ENCODE measurements at regions not wholly inside any gene's neighbourhood (a gene's known extent, or its start where the extent isn't known, plus 50 kb on each side); places are given as distances from the start of the nearest gene placed in this dataset.
"Not testable (repeated sequence)": the region's sequence is repeated elsewhere in the genome, so short reads cannot be mapped to it uniquely, and the experiment has no call there.

DNA sequence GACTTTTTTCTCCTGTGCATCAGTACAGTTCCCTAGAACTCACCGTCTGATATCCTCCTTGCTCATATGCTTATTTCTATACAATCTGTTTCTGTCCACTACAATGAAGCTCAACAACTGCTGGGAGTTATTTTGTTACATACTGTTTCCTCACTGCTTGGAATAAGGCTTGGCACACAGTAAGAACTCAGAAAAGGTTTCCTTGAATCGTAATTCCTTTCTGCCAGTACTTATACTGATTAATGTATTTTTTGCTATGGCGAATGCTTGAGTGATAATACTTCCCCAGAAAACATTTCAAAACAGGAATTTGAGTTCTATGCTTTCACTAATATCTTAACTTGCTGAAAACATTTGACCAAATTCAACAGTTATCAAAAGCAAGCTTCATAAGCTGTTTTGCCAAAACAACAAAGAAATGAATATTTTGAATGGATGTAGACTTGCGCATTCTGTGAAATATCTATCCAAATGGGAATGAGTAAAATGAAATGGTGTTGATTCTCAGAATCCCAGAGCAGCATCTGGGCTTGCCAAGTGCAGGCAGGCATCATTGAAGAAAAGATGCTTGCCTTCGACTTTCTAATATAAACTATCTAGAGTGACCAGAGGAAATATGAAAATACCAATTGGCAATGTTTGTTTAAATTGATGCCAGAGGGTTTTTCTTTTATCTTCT is 286.3 kb downstream of the RAP2B start:
- no peak for DNase-seq

DNA sequence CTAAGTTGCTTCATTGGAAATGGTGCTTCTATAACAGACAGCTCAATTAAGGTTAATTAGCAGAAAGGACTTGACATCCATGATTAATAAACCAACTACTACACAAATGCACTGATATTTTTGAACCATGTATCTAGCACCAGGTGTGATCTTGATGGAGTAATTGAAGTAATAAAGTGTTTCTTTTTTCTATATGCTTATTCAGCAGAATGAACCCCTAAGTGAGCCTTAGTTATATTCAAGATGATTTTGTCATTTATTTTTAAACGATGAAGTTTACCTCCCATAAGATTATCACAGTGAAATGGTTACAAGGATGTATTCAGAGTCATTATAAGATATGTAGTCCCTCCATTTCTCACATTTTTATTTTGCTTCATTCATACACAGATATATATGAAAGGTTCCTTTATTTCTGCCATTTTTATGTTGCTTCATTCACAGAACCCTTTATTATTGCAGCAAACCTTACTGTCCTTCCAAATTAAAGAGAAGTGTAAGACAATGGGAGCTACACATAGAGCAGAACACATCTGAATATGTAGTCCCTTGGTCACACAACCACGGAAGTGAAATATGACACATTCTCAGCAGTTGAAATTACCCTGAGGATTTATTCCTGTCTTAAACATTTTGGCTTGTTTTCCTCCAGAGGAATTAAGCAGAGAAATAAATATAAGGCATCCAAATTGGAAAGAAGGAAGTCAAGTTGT is 295.0 kb downstream of the RAP2B start:
- DNase-seq: no peak

DNA sequence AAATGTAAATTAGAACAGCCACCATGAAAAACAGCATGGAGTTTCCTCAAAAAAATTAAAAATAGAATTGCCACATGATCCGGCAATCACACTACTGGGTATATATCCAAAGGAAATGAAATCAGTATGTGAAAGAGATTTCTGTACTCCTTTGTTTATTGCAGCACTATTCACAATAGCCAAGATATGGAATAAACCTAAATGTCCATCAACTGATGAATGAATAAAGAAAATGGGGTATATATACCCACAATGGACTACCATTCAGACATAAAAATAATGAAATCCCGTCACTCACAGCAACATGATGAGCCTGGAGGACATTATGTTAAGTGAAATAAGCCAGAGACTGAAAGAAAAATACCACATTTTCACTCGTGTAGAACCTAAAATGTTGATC is 296.9 kb downstream of the RAP2B start:
- no peak for DNase-seq

DNA sequence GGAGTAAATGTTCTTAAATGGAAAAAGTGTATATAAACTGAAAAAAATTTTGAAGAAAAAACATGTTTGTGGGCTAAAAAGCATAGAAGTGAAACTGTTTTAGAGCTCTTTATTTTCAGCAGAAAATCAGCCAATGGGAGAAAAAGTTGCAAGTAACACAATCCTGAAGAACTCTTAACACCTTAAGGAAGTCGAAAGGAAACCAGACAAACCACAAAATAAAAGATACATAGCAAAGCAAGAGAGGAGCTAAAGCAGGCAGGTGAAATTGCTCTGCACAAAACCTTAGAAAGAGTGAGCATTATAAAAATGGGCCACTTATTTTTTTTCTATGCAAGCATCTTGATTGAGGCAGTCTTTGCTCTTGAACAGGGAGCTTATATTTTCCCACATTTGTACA is 300.5 kb downstream of the RAP2B start:
- DNase-seq: no peak

DNA sequence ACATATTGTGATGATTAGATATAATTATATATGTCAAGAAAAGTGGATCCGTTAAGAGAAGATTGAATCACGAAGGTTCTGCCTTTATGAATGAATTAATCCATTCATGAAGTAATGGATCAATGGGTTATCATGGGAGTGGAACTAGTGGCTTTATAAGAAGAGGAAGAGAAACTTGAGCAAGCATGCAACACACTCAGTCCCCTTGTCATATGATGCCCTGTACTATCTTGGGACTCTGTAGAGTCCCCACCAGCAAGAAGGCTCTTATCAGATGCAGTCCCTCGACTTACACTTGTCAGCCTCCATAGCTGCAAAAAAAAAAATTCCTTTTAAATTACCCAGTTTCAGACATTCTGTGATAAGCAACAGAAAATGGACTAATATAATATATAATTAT is 301.9 kb downstream of the RAP2B start:
- DNase-seq: no peak

DNA sequence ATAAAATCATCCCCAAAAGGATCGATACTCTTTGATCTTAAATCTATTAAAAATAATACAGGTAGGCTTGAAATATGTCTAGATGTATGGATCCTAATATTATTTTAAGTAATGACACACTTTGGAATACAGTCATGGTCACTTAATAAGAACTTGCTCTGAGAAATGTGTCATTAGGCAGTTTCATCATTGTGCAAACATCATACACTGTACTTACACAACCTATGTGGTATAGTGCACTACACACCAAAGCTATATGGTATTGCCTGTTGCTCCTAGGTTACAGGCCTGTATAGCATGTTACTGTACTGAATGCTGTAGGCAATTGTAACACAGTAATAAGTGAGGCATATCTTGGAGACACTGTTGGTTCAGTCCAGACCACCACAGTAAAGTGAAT is 307.1 kb downstream of the RAP2B start:
- no peak for DNase-seq

DNA sequence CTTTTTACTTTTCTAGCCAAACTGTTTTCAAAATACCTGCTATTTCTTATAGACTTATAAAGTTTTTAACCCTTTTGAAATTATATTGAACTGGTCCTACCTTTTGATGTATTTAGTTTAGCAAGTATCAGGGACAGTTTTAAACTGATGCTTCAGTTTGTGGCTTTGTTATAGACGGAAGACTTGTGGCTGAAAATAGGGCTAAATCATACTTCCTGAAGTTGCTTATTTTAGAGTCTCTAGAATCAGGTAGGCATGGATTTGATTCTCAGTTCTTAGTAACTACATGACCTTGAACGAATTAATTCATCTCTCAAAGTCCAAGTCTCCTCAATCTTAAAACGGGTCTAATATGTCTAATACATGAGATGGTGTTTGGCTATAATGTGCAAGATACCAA is 322.8 kb downstream of the RAP2B start:
- DNase-seq: no peak

DNA sequence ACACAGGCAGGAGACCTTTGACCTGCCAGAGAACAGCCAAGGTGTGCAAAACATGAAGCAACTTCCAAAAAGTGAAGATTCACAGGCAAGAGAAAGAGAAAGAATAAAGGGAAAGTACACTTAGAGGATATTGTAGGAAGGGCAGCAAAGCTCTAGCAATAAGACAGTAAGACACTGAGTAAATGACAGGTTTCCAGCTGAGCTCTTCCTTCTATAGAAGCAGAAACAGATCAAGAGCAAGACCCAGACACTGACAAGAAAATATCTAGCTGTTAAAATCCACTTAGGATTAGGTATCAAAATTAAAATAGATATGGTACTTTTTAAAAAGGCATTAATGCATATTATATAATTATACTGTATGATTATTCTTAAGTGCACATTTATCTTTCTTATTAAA is 333.4 kb downstream of the RAP2B start:
- no peak for DNase-seq

DNA sequence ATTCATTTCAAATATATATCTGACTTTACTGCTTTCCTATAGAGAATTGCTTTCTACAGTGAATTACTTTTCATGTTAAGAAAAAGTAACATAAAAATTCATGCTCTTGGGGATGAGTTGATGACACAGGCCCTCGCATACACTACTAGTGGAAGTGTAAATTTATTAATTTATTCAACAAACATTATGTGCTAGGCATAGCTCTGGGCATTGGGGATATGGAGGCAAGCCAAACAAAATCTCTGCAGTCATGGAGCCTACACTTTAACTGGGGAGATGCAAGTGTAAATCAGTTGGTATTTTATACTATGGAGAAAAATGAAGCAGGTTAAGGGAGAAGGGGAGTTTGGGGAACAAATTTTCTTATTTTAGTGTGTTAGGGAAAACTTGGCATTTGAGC is 340.7 kb downstream of the RAP2B start:
- no peak for DNase-seq

DNA sequence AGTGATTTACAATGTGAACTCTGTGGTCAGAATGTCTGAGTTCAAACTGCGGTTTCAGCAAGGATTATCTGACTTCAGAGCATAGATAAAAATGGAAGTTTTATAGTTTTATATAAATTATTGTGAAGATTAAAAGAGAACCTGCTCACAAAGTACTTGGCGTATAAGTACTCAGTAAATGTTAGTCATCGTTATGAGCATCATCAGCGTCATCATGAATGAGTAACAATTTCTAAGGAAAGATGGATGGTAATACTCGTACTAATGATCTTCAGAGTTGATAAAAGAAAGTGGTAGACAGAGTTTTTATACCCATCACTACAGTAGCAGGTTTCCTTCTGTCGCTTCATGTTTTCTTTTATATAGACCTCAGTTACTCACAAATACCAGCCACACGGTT is 341.8 kb downstream of the RAP2B start:
- no peak for DNase-seq

DNA sequence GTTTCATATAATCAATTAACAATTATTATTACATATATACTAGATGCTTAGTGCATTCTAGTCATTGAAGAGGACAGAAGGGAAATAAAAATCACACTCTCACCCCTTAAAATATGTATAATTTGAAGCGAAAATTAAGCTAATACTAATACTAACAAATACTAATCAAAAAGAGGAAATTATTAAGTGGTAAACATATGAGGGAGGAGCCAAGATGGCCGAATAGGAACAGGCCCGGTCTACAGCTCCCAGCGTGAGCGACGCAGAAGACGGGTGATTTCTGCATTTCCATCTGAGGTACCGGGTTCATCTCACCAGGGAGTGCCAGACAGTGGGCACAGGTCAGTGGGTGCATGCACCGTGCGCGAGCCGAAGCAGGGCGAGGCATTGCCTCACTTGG is 344.2 kb downstream of the RAP2B start:
- not testable (repeated sequence) for DNase-seq

DNA sequence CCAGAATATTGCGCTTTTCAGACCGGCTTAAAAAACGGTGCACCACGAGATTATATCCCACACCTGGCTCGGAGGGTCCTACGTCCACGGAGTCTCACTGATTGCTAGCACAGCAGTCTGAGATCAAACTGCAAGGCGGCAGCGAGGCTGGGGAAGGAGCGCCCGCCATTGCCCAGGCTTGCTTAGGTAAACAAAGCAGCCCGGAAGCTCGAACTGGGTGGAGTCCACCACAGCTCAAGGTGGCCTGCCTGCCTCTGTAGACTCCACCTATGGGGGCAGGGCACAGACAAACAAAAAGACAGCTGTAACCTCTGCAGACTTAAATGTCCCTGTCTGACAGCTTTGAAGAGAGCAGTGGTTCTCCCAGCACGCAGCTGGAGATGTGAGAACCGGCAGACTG is 344.7 kb downstream of the RAP2B start:
- not testable (repeated sequence) for DNase-seq

DNA sequence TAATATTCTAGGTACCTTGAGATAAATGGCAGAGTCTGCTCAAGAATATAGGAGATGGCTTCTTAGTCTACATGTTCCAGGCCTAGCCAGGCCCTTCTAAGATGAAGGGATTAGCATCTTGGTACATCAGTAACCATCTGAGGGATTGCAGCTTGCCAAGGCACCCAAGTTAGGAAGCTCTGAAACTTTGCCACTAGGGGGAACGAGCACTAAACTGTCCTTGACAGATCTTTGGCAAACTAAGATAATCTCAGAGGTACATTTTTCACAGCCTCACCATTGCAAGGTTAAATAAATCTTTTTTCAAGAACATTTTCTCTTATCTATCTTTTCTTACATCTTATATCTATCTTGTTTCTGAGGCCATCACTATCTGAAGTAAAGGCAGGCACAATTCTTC is 351.2 kb downstream of the RAP2B start:
- peak; percentile 27 for DNase-seq

DNA sequence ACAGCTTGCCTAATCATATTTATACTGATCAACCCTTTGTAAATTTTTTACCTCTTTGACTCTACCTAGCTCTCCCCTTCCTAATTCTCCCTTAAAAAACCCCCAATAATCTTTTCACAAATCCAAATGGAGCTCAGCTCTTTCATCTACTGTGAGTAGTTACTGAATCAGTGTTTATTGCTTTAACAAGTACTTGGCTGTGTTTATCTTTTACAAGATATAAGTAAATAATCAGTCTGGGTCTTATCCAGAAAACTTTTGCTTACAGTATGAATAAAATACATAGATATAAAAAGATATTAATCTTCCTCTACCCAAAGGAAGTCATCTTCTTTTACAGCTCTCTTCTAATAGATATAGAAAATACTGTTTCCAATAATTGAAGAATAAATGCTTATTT is 366.4 kb downstream of the RAP2B start:
- no peak for DNase-seq

DNA sequence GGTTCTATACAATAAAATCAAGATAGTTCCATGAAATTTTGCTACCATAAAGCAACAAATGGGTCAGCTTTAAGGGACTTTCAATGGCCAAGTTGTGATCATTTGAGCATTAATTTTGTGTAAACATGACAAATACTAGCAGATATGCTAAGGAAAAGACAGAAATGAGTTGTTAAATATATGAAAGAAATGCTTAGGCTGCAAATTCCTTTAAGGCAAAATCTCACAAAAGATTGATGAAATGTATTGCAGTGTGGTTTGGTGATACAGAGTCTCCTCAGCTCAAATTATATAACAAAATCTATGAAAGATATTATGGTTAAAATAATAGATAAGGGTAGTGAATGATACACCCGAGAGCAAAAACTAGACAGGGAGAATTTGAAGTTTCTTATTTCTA is 377.2 kb downstream of the RAP2B start:
- no peak for DNase-seq

DNA sequence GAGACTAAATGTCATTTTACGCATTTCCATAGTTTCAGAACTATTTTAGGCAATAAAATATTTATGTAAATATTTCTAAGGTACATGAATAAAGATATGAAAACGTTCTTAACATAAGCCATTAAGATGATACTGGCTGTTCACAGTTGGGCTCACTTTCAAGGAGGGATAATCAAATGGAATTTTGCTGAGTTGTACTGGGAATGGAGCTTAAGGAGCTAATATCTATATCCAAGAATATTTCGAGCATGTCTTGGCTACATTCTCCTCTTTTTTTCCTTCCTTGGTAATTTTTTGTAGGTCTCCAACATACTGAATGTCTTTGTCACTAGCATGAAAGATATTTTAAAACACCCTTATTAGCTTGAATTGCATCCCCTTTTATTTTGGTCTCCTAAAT is 383.4 kb downstream of the RAP2B start:
- no peak for DNase-seq

DNA sequence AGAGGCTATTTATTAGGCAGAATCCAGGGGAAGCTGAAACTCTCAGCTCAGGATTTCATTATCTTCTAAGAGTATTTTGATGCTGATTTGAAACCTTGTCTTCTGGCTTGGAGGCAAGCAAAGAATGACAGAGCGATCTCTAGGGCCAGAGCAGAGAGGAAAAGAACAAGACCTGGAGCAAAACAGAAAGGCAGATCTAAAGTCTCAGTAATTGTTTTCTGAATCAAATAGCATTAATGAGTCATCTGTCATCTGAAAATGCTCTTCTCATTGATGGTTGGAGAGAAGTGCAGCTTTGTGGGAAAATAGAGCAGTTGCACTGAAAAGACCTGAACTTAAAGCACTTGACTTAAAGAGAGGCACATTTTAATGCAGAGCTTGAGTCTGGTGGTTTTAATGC is 385.9 kb downstream of the RAP2B start:
- DNase-seq: no peak

DNA sequence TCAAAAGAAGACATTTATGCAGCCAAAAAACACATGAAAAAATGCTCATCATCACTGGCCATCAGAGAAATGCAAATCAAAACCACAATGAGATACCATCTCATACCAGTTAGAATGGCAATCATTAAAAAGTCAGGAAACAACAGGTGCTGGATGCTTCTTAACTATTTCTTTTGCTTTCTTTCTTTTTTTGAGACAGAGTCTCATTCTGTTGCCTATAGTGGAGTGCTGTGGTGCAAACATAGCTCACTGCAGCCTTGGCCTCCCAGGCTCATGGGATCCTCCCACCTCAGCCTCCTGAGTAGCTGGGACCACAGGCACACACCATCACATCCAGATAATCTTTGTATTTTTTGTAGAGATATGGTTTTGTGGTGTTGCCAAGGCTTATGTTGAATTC is 387.7 kb downstream of the RAP2B start:
- not testable (repeated sequence) for DNase-seq

DNA sequence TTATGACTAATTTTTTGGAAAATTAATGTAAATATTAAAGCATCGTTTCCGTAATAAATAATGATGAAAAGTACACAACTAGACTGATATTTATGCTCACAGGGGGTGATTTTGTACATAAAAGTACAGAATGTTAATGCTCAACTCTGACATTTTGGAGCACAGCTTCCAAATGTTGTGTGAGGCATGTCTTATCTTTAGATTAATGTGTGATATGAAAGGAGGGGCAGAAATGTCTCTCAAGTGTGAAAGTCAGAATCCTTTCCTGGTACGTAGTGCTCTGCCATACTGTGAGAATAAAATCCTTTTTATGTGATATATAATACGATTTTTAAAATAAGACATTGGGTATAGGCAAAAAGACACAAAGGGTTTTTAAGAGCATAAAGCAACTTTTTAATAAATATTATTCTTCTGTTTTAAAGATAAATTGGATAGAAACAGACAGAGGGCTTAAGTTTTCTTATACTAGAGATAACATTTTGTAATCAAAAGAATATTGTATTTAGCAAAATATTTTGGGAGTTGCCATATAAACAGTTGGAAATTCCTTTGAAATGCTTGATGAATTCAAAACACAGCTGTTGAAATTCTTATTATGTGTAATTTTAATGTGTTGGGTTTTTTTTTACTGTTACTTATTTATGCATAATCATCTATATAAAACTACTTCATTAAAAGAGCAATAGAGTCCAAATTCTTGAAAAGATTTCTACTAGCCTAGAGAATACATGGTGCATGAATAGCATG is 389.7 kb downstream of the RAP2B start:
- DNase-seq: no peak

DNA sequence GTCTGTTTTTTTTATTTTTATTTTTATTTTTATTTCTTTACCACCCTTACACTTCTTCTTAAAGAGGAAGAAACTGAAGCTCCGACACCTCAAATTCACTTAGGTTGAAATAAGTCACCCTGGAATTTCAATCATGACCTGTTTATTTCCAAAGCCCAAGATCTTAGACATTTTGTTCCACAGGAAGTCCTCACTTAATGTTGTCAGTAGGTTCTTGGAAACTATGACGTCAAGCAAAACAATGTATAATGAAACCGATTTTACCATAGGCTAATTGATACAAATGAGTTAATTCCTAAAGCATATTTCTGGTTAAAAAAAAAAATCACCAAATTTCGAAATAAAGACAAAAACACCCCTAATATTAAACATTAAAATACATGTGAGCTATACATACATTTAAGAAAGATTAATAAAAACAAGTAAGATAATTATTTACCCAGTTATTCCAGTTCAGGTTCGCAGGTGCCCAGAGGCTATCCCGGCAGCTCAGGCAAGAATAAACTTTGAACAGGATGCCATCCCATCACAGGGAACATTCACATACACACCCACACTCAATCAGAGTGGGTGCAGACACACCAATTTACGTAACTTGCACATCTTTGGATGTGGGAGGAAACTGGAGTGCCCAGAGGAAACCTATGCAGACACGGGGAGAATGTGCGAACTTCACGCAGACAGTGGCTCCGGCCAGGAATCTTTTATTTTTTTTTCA is 391.0 kb downstream of the RAP2B start:
- no peak for DNase-seq

DNA sequence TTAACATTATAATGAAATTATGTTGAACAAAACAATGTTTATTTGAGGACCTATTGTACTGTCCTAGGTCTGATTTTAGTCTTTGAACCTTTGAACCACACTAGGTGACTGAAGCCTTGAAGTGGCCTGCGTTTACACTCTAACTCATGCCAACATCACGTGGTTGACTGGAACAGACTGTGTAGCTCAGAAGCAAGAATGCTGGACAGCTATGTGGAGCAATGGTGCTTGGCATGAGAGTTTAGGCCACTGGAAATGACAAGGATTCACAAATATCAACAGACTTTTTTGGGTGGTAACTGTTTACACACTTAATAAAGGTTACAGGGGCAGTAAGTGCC is 391.5 kb downstream of the RAP2B start:
- no peak for DNase-seq

DNA sequence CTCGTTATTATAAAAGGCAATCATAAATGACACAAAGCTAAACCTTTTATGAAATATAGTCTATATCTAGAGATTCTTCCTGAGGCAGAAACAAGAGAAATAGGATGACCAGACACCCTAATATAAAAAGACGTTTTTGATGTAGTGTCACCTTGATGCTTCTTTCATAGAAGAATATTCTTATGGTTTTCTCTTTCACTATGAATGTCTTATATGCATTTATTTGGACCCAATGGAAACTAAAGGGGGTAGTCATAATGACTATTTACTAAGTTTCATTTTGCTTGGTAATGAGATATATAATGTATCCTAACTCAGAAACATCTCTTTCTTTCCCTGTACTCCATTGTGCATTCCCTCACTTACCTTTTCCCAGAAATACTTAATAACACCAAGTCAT is 393.9 kb downstream of the RAP2B start:
- no peak for DNase-seq

DNA sequence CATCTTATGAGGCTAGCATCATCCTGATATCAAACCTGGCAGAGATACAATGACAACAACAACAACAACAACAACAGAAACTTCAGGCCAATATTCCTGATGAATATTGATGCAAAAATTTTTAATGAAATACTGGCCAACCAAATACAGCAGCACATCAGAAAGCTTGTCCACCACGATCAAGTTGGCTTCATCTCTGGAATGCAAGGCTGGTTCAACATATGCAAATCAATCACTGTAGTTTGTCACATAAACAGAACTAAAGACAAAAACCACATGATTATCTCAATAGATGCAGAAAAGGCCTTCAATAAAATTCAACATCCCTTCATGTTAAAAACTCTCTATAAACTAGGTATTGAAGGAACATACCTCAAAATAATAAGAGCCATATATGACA is 397.3 kb downstream of the RAP2B start:
- DNase-seq: not testable (repeated sequence)

DNA sequence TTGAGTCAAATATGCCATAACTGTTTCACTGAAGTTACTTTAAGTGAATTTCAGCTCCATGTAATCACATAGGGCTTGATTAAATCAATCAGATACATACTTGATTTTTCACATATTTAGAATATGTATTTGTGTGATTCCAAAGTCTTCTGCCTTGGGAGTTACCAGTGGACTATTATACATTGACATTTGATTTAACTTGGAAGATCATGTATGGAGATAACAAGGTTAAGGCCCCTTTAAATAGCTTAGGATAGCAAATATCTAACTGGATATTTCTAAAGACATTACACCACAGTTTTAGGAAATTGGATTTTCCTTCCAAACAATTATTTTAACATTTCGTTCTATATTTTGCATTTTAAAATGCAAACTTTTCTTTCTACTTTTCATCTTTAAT is 405.0 kb downstream of the RAP2B start:
- no peak for DNase-seq

All from CD4-positive, alpha-beta T cell treated with Interleukin-17A for 4 hours (primary cell).